Left cardiac atrium (tissue), 4 donors: ENCODE measurements at regions not wholly inside any gene's neighbourhood (a gene's known extent, or its start where the extent isn't known, plus 50 kb on each side); places are given as distances from the start of the nearest gene placed in this dataset.

ENCODE experiments used
- ATAC-seq, 2 donors: fragments of 200-7000 bp; cut with Tn5 transposase; one replicate each; pipeline ENCODE4 v1.9.1; 2020; ENCODE audit warnings: mild to moderate bottlenecking in 2 of 2, moderate library complexity in 2 of 2
- DNase-seq: peaks from one replicate; pipeline ENCODE4 v3.0.0-alpha.2; 2020
- intact Hi-C, 2 donors: fragments of 100-400 bp; cut with DNase I; formaldehyde crosslinking; loops; one replicate each; pipeline versions ENCODE4 v1.14.1 to v1.15.1; 2022 to 2023
- donor health status: DM: no; HTN: yes; CAD: no.
- donor health status: DM: no; HTN: yes; CAD: no; lungs with severe emphysema.
- donor health status: DM: yes; HTN: yes; CAD: no.
- donor health status: Dilated cardiomyopathy.

GRCh38 chr2:37425408-37425807 is 81.0 kb downstream of the QPCT start:
- DNase-seq = no peak
- intact Hi-C loops = loop anchor here in 1 of 2 donors (10.0 kb wide), 1 partner anchor 79 kb away; no protein-coding TSS in a partner anchor
- ATAC-seq = peak; percentile 73 to 84

DNA sequence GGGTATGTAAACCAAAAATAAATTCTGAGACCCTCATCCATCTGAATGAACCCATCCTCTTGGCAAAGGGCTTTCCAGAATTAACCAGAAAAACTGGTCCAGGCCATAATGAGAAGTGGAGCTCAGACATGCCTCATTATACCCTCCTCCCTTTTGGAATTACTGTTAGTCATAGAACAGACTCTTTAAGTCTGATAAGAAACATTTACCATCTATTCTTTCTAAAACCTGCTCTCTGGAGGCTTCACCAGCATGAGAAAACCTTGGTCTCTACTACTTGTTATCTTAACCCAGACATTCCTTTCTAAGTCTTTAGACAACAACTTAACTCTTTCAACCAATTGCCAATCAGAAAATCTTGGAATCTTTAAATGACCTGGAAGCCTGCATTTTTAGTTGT is 82.8 kb downstream of the QPCT start:
- DNase-seq (no peak), ATAC-seq (no peak)
- intact Hi-C loops = loop anchor here in 1 of 2 donors (10.0 kb wide), 1 partner anchor 78 kb away; no protein-coding TSS in a partner anchor

- DNase-seq = no peak
- no peak for ATAC-seq
- intact Hi-C loops = no loop called here
Observed at GRCh38 chr2:37436323-37436722, 91.9 kb downstream of the QPCT start.

GRCh38 chr2:37439131-37439642 is 94.8 kb downstream of the QPCT start:
- no peak for DNase-seq
- no peak for ATAC-seq
- intact Hi-C loops = no loop called here

DNA sequence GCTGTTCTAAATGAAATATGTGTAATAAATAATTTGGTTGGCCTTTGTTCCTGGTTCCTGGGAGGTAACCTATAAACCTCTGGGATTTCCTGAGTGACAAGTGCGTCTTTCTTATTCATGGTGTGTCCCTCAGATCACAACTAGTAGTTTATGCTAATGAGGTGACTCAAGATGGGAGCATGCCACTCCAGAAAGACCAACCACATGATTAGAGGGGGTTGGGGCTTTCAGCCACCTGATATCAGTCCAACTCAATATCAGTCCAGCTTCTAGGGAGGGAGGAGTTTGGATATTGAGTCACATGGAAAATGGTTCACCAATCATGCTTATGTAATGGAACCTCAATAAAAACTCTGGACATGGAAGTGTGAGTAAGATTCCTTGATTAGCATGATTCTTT is 96.6 kb downstream of the QPCT start:
- intact Hi-C loops = no loop called here
- DNase-seq = no peak
- no peak for ATAC-seq

- intact Hi-C loops = no loop called here
- ATAC-seq = no peak
- DNase-seq = no peak
Observed at GRCh38 chr2:37443082-37443481, 98.7 kb downstream of the QPCT start.

GRCh38 chr2:37447446-37447845 is 103.0 kb downstream of the QPCT start:
- DNase-seq (no peak), ATAC-seq (no peak)
- intact Hi-C loops = no loop called here

- DNase-seq (no peak), ATAC-seq (no peak)
- intact Hi-C loops = no loop called here
Observed at GRCh38 chr2:37448342-37449120, 104.1 kb downstream of the QPCT start.

- DNase-seq = no peak
- intact Hi-C loops = no loop called here
Observed at GRCh38 chr2:37449761-37450296, 105.4 kb downstream of the QPCT start.

DNA sequence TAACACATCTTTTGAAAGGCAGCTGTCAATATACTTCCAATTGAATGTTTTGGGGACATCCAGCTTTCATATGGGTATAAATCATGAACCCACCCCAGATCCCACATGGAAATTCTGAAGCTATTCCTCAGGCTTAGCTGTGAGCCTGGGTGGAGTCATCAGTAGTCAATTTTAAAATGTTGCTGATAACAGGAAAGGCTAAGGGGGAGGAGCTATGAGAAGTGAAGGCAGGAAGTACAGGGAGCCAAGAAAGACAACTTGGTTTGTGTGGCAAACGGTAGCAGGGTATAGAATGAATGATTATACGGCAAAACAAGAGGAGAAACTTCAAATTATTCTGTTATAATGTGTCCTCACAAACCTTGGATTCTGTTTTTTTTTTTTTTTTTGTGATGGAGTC is 108.6 kb downstream of the QPCT start:
- intact Hi-C loops = no loop called here
- DNase-seq = no peak
- no peak for ATAC-seq

More at GRCh38 chr2:37449761-37450296, 105.4 kb downstream of the QPCT start:
- no peak for ATAC-seq

DNA sequence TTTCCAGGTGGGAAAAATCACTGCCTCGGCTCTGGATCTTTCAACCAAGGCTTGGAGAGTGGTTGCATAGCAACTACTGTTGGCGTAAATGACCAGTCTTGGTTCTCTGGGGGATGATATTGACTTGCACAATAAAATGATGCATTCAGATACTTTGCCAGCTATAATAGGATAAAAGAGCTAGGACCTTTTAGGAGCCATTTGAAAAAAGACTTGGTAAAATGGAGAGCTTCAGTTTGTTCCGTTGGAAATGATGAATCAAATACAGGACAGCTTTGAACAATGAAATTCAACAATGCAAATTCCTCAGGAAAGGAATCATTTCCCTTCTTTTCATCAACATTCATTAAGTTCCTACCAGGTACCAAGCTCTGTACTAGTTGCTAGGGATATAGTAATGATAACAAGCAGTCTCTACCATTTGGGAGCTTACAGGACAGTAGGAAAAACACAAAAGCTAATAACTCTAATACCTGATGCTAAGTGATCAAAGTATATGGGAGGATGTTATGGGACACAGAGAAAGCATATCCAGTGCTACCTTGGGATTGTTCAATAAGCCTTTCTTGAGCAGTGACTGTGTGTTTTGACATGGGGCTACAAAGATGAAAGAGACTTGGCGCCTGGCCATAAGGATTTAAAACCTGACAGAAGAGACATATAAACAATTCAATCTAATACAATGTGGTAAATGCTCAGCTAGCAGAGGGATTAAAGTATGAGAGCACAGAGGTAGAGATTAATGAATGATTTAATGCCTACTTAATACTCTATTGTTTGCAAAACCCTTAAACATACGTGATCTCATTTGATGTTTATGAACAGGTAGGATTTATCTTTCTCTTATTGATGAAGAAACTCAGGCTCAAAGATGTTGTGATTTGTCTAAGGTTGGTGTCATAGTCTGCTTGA is 110.7 kb downstream of the QPCT start:
- DNase-seq = no peak
- peak; percentile 64 to 70 for ATAC-seq
- intact Hi-C loops = no loop called here

GRCh38 chr2:37456479-37456878 is 112.0 kb downstream of the QPCT start:
- intact Hi-C loops = no loop called here
- DNase-seq (no peak), ATAC-seq (peak in 1 of 2 donors; percentile 23)

DNA sequence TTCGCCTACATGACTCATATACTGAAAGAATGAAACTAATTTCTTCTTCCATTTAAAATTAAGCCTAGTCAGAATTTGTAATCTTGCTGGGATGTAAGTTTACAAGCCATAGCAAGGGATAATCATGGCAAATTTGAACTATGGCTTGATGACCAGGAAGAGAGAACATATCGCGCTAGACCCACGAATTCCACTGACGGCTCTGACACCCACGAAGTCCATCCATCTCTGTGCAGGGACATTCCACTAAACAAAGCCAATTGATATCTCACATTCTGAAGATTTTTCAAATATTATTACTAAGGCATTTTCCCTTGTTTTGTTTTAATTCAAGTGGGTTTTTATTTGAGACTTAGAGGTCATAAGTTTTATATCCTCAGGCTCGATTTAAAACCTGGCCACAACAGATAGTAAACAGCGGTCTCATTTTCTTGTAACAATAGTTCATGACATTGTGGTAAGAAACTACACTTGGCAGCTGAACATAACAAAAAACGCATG is 113.0 kb downstream of the QPCT start:
- ATAC-seq (no peak), DNase-seq (no peak)
- intact Hi-C loops = no loop called here

- ATAC-seq = no peak
- DNase-seq = no peak
- intact Hi-C loops = no loop called here
Observed at GRCh38 chr2:37458133-37458532, 113.7 kb downstream of the QPCT start.

DNA sequence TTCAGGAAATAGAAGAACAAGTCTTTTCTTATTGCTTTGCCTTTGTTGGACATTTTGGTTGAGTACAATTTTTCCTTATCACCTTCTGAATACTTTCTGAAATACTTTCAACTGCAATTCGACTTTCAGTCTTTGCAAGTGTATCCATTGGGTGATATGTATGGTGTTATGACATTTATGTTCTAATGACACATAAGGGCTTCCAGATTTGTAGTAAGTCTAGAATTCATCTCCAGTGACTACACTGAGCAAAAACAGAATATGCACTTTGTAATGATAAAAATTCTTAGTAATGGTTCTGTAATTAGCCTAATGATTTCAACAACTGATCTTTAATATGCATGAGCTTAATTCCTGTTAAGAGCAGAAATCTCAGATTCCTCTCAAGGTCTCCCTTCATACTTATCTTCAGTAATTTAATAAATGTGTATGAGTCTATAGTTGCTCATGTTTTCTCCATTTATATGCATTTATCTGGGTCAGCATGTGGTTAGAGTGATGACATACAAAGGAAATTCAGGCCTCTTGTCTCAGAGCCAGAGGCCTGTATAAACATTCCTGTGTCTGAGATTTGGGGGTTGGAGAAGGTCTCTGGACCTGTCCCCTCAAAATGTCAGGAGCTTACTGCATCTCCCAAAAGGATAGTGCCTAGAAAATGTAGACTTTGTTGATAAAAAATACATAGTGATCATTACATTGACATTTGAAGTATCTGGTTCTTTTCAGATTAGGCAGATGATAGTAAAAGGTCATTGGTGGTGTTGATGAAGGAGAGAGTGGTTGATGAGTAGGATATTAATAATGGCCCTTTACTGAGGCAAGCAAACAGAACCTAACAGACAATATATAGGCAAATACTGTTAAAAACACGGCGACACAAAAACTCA is 114.9 kb downstream of the QPCT start:
- intact Hi-C loops = no loop called here
- DNase-seq (no peak), ATAC-seq (peak in 1 of 2 donors; percentile 44)

DNA sequence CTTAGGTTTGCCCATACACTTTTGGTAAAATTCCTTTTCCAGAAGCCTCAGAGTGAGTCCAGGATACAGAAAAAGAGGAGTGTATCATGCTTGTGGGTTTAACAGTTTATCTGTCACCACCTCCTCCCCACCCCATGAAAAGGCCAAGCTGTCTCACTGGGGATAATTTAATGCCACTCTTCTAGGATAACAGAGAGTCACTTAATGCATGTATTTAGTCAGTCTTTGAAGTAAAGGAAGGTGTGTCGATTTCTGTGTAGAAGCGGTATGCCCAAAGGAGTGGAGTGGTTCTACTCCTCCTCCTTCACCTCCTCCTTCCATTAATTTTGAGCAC is 116.4 kb downstream of the QPCT start:
- intact Hi-C loops = no loop called here
- DNase-seq (no peak), ATAC-seq (no peak)

GRCh38 chr2:37464067-37464466 is 119.6 kb downstream of the QPCT start:
- intact Hi-C loops = no loop called here
- DNase-seq = no peak
- no peak for ATAC-seq

GRCh38 chr2:37466533-37467222 is 122.2 kb downstream of the QPCT start:
- no peak for ATAC-seq
- intact Hi-C loops = no loop called here

More at GRCh38 chr2:37466533-37467222, 122.2 kb downstream of the QPCT start:
- DNase-seq = no peak
